ENCODE measurements at regions not wholly inside any gene's neighbourhood (a gene's known extent, or its start where the extent isn't known, plus 50 kb on each side); places are given as distances from the start of the nearest gene placed in this dataset.

DNA sequence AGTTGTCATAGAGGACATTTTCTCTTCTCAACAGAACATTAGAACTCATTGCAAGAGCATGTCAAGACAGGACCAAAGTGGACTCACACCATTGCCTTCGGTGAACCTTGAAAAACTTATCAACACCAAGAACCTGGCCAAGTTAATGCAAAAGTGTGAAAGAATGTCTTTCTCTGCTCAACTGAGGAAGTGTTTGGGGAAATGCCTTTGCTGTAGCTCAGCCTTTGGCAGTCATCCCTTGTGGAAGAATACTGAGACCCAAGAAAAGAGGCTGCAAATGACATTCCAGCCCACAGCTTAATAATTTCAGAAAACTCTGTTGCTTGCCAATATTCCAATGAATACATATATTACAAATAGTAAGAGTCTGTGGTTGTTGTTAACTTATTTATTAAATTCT is 728.8 kb upstream of the PIK3C3 start:
- no peak overlapping the region for H3K27ac ChIP-seq
- TF ChIP-seq, protein P1, sequence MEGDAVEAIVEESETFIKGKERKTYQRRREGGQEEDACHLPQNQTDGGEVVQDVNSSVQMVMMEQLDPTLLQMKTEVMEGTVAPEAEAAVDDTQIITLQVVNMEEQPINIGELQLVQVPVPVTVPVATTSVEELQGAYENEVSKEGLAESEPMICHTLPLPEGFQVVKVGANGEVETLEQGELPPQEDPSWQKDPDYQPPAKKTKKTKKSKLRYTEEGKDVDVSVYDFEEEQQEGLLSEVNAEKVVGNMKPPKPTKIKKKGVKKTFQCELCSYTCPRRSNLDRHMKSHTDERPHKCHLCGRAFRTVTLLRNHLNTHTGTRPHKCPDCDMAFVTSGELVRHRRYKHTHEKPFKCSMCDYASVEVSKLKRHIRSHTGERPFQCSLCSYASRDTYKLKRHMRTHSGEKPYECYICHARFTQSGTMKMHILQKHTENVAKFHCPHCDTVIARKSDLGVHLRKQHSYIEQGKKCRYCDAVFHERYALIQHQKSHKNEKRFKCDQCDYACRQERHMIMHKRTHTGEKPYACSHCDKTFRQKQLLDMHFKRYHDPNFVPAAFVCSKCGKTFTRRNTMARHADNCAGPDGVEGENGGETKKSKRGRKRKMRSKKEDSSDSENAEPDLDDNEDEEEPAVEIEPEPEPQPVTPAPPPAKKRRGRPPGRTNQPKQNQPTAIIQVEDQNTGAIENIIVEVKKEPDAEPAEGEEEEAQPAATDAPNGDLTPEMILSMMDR (conservative IDR thresholded peaks at IDR 0.05): no peak

DNA sequence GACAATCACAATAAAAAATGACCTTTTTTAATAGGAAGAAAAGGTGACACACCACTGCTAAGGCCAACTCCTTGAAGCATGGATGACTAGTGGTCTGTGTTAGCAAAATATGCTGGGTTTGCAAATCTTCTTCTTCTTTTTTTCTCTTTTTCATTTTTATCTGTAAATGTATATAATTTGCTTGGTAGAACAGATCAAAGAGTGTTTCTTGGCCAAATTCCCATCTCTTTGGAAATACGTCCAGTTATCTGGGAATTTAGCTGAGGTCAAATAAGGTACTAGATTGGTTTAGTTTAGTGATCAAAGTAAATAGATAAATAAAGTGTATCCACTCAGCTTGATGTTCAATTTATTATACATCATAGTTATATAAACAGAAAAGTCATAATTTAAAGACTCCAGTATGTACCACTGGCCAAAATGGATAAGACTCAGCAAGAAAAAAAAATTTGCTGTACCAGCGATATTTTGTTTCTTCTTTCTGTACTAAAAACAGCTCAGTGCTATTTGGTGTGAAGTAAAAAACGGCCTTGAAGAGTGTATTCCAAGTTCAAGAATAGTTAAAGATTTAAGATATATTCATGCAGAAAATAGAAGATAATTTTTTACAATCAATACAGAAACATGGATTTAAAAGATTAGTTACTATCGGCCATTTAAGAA is 738.6 kb upstream of the PIK3C3 start:
- no peak overlapping the region for H3K27ac ChIP-seq
- TF ChIP-seq, protein P1 (conservative IDR thresholded peaks at IDR 0.05): no peak

DNA sequence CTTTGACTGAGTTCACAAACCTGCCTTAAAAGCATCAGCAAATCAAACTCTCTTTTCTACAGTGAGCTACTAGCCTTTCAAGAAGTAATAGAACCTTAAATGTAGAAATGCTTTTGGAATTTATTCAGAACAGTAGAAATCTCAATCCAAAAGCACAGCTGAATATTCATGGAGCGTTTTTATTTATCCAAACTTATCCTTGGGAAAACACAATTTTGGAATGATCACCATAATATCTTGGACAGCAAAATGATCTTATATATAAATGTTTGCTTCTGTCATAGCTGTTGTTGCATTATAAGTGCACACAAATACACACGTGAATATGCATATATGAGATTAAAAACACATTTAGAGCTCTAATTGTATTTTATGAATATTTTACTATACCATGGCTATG is 747.3 kb upstream of the PIK3C3 start:
- TF ChIP-seq, protein P1 (conservative IDR thresholded peaks at IDR 0.05): no peak

DNA sequence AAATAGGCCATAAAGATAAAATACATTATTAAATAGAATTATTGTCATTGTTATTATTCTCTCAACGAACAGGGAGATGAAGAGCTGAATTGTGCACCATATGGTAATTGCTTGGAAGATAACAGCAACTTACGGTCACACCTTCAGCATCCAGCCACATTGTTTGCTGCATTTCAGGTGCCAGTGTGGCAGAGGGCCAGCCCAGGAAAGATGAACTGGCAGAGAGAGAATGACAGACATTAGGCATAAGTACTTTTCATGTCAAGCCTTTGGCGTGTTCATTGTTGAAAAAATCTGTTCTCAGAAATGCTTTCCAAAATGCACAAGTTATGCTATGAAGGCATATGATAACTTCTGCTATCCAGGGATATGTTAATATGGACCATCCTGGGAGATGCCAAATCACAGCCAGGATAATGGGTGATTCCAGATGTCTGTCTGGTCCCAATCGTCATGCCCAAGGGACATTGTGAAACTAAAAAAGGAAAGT is 748.6 kb upstream of the PIK3C3 start:
- TF ChIP-seq, protein P1 (conservative IDR thresholded peaks at IDR 0.05): no peak
- no peak overlapping the region for H3K27ac ChIP-seq

More for the DNA sequence above, 747.3 kb upstream of the PIK3C3 start:
- no peak overlapping the region for H3K27ac ChIP-seq

DNA sequence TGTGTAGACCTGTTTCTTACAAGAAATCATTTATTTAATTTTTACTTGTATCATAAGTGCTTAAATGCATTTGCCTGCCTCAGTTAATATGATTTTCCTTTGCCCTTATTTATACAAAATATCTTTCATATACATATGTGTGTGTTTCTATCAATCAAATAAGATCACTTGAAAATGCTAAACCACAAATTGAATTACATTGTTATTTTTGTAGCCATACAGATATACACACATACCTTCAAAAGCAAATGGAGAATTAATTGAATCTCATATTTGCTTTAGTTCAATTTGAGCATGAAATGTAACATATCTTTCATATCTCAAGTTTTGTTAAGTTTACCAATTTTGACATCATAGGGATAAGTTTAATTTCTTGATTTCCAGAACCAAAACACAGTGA is 755.8 kb upstream of the PIK3C3 start:
- TF ChIP-seq, protein P1 (conservative IDR thresholded peaks at IDR 0.05): no peak
- no peak overlapping the region for H3K27ac ChIP-seq

DNA sequence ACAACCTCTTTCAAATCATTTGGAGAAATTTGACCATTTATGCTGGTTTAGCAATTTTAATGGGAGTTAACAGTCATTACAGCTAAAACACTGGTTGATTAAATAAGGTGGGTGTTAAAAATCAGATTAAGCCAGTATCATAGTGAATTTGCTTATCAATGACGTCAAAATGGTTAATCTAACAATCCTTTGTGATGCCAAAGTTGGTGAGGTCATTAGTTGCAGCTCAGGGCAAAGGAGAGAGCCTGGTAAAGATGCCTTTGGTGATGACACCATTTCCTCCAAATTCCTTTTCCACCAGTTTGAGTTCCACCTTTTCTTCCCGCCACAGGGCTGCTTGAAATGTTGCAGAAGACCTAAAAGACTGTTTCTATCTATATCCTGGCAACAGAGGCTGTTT is 757.1 kb upstream of the PIK3C3 start:
- no peak overlapping the region for H3K27ac ChIP-seq
- TF ChIP-seq, protein P1 (conservative IDR thresholded peaks at IDR 0.05): no peak

DNA sequence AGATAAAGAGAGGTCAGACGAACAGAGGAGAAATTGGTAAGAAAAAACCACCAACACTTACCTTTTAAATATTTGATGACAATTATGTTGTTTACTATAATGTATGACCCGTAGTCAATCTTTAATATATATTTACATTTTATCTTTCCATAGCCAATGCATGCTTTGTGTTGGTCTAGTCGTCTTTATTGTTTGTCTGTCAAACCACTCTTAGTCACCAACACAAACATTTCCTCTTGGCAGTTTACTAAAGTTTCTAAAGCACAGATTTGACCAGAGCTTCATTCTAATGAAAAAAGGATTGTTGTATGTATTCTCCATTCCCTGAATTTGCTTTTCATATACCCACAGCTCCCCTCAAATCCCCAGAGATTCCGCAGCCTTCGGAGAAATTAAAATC is 784.7 kb upstream of the PIK3C3 start:
- TF ChIP-seq, protein P1 (conservative IDR thresholded peaks at IDR 0.05): no peak

More for the DNA sequence above, 784.7 kb upstream of the PIK3C3 start:
- H3K27ac ChIP-seq: no peak overlapping the region

Data from VCaP (cell line).